GM23248 (cell line): ENCODE measurements at regions not wholly inside any gene's neighbourhood (a gene's known extent, or its start where the extent isn't known, plus 50 kb on each side); places are given as distances from the start of the nearest gene placed in this dataset.

ENCODE experiments used
- EZH2 ChIP-seq: fragments of 200-600 bp; sonication (generic); IDR thresholded peaks from 2 replicates; pipeline ENCODE4 v1.6.1; 2018; ENCODE audit warnings: antibody characterized with exemption, mild to moderate bottlenecking; ENCODE audit not compliant: insufficient read depth, poor library complexity, severe bottlenecking
- EZH2phosphoT487 ChIP-seq: fragments of 200-600 bp; sonication (generic); IDR thresholded peaks from 2 replicates; pipeline ENCODE4 v1.6.1; 2018; ENCODE audit warnings: antibody characterized with exemption, moderate library complexity, mild to moderate bottlenecking, low read depth; ENCODE audit not compliant: insufficient read depth

DNA sequence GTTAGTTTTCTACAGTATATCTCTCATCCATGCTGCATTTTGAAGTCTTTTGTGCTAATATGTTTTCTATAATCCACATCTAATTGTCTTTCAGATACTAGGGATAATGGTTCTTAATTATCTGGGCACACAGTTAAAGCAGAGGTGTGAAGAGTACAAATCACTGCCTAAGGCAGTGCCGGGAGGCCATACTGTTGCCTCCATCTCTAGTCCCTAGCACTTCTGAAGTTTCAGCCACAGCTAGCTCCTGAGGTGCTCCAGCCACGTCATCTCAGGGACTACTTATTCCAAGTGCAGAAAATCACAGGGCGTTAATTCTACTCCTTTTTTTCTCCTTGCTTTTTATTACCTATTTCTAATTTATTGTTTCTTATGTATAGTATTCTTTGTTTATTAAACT is 760.0 kb upstream of the FAM174A start:
- no peak for TF ChIP-seq EZH2phosphoT487
- no peak for TF ChIP-seq EZH2
